ENCODE measurements at regions not wholly inside any gene's neighbourhood (a gene's known extent, or its start where the extent isn't known, plus 50 kb on each side); places are given as distances from the start of the nearest gene placed in this dataset.

GRCh38 chr14:101707068-101707842, 54.3 kb upstream of the PPP2R5C start:
- DNase-seq: peak; percentile 76 to 86

GRCh38 chr14:101707863-101708620, 53.5 kb upstream of the PPP2R5C start:
- DNase-seq: no peak

GRCh38 chr14:101708853-101709532, 52.5 kb upstream of the PPP2R5C start:
- DNase-seq: no peak

- DNase-seq: no peak
These were observed 52.0 kb upstream of the PPP2R5C start for GRCh38 chr14:101709533-101709881.

- no peak for DNase-seq
These were observed 51.3 kb upstream of the PPP2R5C start for GRCh38 chr14:101709962-101710931.

- peak; percentile 28 to 42 for DNase-seq
These were observed 50.3 kb upstream of the PPP2R5C start for GRCh38 chr14:101711041-101711856.
